ENCODE measurements at regions not wholly inside any gene's neighbourhood (a gene's known extent, or its start where the extent isn't known, plus 50 kb on each side); places are given as distances from the start of the nearest gene placed in this dataset.
"Not testable (repeated sequence)": the region's sequence is repeated elsewhere in the genome, so short reads cannot be mapped to it uniquely, and the experiment has no call there.

- no peak for DNase-seq
Measured at GRCh38 chr22:49694462-49695260, 133.0 kb downstream of the BRD1 start.

DNA sequence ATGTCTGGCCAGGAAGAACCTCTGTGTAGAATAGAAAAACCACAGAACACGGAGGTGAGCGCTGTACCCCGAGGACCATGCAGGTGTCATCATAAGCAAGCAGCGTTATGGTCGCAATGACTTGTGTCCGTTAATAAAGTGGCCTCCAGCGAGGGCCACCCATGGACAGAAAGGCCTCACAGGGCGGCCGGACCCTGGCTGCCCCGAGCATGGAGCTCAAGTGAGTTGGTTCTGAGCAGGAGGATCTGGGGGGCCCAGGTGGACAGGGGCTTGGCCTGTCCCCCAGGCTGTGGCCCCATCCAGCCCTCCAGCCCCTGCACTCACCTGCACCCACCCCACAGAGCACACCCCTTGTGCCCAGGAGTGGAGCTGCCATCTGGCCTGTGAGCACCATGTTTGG lies 133.8 kb downstream of the BRD1 start:
- no peak for DNase-seq

- no peak for DNase-seq
Measured at GRCh38 chr22:49693416-49693815, 134.3 kb downstream of the BRD1 start.

GRCh38 chr22:49692499-49693225 lies 135.0 kb downstream of the BRD1 start:
- no peak for DNase-seq

DNA sequence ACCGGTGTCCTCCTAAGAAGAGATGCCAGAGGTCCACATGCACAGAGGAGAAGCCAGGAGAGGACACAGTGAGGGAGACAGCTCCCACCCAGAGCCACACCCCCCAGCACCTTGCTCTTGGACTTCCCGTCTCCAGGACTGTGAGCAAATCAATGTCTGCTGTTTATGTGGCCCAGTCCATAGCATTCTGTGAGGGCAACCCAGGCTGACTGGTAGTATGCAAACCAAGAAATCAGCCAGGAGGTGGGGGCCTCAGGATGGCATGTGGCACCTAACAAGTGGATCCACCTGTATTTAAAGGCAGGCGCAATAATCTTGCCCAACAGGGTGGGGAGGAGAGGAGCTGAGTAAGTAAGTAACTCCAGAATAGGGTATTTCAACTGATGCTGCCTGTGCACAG lies 136.4 kb downstream of the BRD1 start:
- DNase-seq: no peak

GRCh38 chr22:49690454-49690853 lies 137.2 kb downstream of the BRD1 start:
- DNase-seq: no peak

DNA sequence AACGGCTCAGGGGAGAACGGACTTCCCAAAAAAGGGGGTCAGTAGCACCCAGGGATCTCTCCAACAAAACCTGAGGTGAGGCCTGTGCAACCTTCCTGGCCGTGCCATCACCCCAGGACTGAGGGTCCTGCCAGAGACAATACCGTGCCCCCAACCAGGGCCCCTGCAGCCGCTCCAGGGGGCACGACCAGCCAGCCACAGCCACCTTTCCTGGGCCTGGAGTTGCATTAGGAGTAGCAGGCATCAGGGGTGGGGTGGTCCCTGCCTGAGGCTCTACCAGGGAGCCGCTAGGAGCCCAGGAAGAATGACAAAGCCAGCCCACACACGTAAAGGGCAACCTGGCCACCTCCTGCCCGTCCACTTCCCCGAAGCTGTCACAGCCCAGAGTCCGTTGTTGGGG lies 137.8 kb downstream of the BRD1 start:
- DNase-seq: no peak

DNA sequence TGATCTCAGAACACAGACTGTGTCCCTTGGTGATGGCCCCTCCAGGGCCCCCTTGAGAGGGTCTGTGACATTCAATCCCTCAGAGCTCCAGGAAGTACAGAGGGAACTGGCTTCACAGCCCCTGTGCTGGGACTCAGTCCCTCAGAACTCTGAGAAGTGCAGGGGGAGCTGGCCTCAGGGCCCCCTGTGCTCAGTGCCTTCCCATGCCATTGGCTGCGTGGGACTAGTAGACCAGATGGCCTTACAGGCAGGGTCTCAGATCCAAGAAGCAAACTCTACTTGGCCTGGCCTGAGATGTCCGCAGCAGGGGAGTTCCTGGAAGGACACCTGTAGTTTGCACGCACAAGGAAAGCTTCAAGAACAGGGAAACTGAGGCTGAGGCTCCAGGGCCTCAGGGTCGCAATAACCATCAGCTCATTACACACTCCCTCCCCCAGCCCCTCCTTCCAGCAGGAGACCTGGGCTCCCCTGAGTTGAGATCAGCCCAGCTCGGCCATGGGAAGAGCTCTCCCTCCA lies 138.4 kb downstream of the BRD1 start:
- no peak for DNase-seq

- peak; percentile 44 for DNase-seq
Measured at GRCh38 chr22:49688516-49689254, 139.0 kb downstream of the BRD1 start.

- DNase-seq: no peak
Measured at GRCh38 chr22:49687786-49688515, 139.7 kb downstream of the BRD1 start.

GRCh38 chr22:49687333-49687732 lies 140.3 kb downstream of the BRD1 start:
- no peak for DNase-seq

DNA sequence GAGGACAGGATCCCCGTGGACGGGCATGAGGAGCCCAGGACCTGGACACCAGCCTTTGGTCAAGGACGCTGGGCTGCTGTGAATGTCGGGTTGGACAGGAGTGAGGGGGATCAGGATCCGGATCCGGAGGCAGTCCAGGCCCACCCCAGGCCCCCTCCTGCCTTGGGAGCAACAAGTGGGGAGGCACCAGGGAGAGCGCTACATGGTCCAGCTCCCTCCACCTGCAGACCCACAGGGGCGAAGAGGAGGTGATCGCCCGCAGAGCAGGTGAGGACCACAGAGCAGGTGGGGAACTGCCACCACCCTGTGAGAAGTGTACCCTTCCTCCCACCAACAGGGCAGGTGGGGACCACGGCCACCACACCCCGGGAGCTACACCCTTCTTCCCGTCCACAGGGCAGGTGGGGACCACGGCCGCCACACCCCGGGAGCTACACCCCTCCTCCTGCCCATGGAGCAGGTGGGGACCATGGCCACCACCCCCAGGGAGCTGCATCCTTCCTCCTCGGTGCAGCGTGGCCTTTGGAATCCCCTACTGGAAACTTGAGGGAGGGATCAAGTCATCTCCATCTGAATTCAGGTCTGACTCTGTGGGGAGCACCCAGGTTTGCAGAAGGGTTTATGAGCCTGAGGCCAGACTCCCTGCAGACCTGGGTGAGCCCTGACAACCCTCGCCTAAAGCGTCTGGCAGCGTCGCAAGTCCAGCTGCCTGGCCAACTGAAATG lies 141.0 kb downstream of the BRD1 start:
- DNase-seq: no peak

- DNase-seq: no peak
Measured at GRCh38 chr22:49685686-49686085, 142.0 kb downstream of the BRD1 start.

- no peak for DNase-seq
Measured at GRCh38 chr22:49685116-49685515, 142.6 kb downstream of the BRD1 start.

DNA sequence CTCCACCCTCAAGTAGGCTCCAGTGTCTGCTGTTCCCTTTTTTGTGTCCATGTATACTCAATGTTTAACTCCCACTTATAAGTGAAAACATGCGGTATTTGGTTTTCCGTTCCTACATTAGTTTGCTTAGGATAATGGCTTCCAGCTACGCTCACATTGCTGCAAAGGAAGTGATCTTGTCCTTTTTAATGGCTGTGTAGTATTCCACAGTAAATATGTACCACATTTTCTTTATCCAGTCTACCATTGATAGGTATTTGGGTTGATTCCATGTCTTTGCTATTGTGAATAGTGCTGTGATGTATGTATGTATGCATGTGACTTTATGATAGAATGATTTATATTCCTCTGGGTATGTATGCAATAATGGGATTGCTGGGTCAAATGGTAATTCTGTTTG lies 144.6 kb downstream of the BRD1 start:
- DNase-seq: no peak

DNA sequence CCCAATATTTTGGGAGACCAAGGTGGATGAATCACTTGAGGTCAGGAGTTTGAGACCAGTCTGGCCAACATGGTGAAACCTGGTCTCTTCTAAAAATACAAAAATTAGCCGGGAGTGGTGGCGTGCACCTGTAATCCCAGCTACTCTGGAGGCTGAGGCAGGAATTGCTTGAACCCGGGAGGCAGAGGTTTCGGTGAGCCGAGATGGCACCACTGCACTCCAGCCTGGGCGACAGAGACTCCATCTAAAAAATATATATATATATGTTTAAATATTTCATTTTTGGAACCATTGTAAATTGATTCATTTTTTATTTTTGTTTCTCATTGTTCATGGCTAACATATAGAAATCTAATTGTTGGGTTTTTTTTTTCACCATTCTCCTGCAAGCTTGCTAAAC lies 146.9 kb downstream of the BRD1 start:
- DNase-seq: not testable (repeated sequence)

DNA sequence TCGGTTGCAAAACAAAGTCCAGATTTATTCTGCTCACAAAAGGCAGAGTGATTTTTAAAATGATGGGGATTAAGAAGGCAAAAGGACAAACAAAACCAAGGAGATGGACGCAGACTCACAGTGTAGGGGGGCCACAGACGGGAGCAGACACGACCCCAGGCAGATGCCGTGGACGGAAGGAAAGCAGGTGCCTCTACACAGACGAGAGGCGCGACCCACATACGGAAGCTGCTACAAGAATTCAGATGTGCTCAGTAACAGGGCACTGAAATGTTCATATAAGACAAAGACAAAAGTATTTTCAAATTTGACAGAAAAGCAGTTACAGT lies 148.9 kb downstream of the BRD1 start:
- no peak for DNase-seq

- no peak for DNase-seq
Measured at GRCh38 chr22:49678137-49678841, 149.4 kb downstream of the BRD1 start.

DNA sequence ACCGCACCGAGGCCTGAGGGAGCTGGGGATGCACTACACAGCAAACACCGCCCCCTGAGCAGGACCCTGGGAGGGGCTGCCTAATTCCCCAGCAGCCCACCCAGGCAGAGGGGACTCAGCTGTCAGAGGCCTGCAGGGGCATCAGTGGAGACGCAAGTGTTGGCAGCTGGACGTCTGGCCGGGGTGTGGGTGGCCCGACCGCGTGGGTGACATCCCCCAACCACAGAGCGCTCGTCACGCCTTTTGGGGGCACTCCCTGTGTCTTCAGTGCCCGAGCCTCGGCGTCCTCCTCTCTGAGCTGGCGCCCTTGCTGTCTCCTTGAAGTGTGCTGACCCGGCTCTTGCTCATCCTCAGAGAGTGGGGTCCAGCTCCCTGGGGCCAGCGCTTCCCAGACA lies 150.2 kb downstream of the BRD1 start:
- no peak for DNase-seq

DNA sequence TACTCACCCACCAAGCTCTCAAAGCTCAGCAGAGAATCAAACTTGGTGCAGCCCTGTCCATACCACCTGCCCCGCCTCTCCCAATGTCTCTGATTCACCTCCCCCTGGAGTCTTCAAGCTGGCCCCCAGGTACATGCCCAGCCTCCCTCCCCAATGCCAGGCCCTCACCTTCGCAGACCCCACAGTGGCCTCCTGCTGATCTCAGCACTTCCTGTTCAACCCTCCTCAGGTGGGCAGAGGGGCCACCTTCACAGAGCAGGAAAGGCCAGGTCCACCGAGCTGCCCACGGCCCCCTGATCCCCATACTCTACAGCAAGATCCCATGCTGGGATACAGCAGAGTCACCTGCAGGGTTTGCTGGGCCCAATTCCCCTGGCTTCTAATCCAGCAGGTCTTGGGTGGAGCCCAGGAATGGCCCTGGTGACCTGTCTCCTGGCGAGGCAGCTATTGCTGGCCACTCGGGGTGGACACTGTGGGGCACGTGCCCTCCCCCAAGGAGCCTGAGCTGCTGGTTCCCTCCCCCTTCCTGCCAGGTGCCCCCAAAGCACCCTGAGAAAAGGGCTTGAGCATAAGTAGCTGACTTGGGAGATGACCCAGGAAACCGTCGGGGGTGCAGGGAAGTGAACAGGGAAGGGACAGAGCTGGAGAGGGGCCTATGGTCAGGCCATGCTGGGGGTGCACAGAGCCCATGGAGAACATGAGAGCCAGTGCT lies 150.7 kb downstream of the BRD1 start:
- DNase-seq: no peak

- no peak for DNase-seq
Measured at GRCh38 chr22:49676230-49676629, 151.4 kb downstream of the BRD1 start.

Measured in NCI-H2171 (cell line).